ENCODE measurements at regions not wholly inside any gene's neighbourhood (a gene's known extent, or its start where the extent isn't known, plus 50 kb on each side); places are given as distances from the start of the nearest gene placed in this dataset.

DNA sequence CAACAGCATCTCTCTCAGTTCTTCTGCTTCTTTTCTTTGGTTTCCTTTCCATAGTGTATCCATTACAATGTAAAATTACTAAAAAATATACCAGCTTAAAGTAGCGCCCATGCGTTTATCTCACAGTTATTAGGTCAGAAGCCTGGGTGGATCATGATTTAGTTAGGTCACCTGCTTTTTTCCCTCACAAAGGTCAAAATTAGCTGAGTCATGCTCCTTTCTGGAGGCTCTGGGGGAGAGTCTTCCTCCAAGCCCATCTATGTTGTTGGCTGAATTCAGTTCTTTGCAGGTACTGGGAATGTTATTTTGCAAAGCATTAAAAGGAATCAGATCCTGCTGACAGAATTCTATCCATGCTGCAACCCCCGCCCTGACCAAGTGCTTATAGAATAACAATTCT is 101.6 kb upstream of the TMEM132C start:
- TF ChIP-seq, protein P1, sequence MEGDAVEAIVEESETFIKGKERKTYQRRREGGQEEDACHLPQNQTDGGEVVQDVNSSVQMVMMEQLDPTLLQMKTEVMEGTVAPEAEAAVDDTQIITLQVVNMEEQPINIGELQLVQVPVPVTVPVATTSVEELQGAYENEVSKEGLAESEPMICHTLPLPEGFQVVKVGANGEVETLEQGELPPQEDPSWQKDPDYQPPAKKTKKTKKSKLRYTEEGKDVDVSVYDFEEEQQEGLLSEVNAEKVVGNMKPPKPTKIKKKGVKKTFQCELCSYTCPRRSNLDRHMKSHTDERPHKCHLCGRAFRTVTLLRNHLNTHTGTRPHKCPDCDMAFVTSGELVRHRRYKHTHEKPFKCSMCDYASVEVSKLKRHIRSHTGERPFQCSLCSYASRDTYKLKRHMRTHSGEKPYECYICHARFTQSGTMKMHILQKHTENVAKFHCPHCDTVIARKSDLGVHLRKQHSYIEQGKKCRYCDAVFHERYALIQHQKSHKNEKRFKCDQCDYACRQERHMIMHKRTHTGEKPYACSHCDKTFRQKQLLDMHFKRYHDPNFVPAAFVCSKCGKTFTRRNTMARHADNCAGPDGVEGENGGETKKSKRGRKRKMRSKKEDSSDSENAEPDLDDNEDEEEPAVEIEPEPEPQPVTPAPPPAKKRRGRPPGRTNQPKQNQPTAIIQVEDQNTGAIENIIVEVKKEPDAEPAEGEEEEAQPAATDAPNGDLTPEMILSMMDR (IDR thresholded peaks at IDR 0.05; ENCODE audit: insufficient read depth, low read depth, low read length, missing control alignments) = no peak
- no peak for DNase-seq (ENCODE audit: low read depth)
- no peak overlapping the region for H3K4me3 ChIP-seq (ENCODE audit: low read length)

DNA sequence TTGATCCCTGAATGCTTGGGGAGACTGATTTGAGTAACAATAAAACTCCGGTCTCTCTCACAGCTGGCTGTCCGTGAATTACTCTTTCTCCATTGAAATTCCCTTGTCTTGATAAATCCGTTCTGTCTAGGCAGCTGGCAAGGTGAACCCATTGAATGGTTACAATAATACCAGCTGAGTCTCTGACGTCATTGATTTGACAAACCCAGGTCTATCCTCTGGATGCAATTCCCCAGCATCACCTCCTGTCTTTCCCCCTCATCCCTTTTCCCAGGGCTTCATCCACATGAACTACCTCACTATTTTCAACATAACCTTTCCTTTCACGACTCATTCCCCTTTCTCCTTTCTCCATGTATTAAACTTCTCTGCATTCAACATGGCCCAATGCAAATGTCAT is 98.7 kb upstream of the TMEM132C start:
- no peak for DNase-seq (ENCODE audit: low read depth)
- H3K4me3 ChIP-seq (ENCODE audit: low read length) = no peak overlapping the region
- TF ChIP-seq, protein P1 (IDR thresholded peaks at IDR 0.05; ENCODE audit: insufficient read depth, low read depth, low read length, missing control alignments) = no peak

DNA sequence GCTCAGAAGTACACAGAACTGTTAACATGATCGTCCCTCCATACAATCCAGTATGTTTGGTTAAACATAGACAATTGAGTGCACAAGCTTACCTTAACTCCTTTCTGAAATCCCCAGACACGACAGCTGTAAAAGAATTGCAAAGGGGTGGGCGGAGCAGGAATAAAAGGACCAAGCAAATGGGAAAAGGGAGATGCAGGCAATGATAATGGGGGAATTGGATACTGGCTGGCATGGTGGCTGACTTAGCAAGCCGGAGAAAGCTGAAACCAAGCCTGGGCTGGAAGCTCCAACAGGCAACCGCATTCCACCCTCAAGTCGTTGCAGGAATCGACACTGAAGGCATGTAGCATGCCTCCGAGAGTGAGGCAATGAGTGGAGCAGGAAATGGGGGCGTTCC is 96.8 kb upstream of the TMEM132C start:
- DNase-seq (ENCODE audit: low read depth) = no peak
- TF ChIP-seq, protein P1 (IDR thresholded peaks at IDR 0.05; ENCODE audit: insufficient read depth, low read depth, low read length, missing control alignments) = no peak
- no peak overlapping the region for H3K4me3 ChIP-seq (ENCODE audit: low read length)

DNA sequence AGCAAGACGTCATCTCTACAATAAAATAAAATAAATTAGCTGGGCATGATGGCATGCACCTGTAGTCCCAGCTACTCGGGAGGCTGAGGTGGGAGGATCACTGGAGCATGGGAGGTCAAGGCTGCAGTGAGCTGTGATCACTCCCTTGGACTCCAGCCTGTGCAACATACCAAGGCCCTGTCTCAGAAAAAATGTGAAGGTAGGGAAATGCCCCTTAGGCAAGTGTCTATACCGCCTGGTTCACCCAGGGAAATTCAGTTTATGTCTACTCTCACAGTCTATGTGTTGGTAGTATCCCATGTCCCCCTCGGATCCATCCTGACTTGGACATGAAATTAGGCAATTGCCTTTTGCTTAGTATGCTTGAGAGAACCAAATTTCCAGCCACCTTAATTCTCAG is 88.4 kb upstream of the TMEM132C start:
- TF ChIP-seq, protein P1 (IDR thresholded peaks at IDR 0.05; ENCODE audit: insufficient read depth, low read depth, low read length, missing control alignments) = no peak
- DNase-seq (ENCODE audit: low read depth) = peak; percentile 1
- H3K4me3 ChIP-seq (ENCODE audit: low read length) = no peak overlapping the region

DNA sequence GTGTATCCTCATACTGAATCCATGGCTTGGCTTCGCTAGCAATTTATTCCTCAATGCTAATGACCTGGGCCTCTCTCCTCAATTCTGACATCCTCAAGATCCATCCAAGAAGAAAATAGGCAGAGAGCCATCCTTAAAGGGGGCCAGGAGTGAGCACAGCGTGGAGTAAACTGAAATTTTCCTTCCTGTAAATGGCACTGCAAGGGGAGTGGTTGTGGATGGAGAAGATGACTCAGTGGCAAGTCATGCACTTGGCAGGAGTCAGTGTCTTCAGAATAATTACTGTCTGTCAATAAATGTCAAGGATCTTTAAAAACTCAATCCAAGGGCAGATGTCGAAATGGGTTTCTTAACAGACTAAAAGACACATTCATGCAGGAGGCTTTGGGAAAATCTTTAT is 88.0 kb upstream of the TMEM132C start:
- TF ChIP-seq, protein P1 (IDR thresholded peaks at IDR 0.05; ENCODE audit: insufficient read depth, low read depth, low read length, missing control alignments) = no peak
- H3K4me3 ChIP-seq (ENCODE audit: low read length) = no peak overlapping the region
- DNase-seq (ENCODE audit: low read depth) = peak; percentile 39

DNA sequence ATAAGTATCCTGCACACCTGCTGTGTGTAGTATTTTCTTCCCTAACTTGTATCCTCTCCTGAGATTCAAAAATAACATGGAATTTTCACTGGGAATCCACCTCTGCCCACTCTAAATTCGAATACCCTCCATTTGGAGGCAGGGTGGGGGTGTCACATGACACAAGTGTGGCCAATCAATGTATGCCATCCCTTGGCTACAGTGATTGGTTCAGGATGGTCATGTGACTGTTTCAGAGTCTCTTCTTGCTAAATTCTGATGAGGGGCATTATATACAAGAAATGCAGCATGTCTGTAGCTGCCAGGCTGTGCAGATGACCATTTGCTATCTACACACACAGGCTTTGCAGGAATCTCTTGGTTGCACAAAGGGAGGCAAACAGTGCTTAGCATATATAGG is 86.8 kb upstream of the TMEM132C start:
- TF ChIP-seq, protein P1 (IDR thresholded peaks at IDR 0.05; ENCODE audit: insufficient read depth, low read depth, low read length, missing control alignments) = no peak
- DNase-seq (ENCODE audit: low read depth) = no peak
- H3K4me3 ChIP-seq (ENCODE audit: low read length) = no peak overlapping the region

DNA sequence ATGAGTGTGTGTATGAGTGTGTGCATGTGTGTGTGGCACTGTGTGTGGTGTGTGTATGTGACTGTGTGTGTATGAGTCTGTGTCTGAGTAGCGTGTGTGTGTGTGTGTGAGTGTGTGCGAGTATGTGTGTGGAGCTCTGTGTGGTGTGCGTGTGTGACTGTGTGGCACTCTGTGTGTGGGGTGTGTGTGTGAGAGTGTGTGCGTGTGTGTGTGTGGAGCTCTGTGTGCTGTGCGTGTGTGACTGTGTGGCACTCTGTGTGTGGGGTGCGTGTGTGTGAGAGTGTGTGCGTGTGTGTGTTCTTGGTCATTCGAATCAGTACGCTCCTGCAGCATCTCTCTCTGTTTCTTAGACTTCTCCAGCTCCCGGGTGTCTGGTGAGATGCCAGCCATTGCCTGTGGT is 76.9 kb upstream of the TMEM132C start:
- TF ChIP-seq, protein P1 (IDR thresholded peaks at IDR 0.05; ENCODE audit: insufficient read depth, low read depth, low read length, missing control alignments) = no peak

More for the DNA sequence above, 76.9 kb upstream of the TMEM132C start:
- H3K4me3 ChIP-seq (ENCODE audit: low read length) = no peak overlapping the region
- DNase-seq (ENCODE audit: low read depth) = no peak

Measured in epithelial cell of esophagus (primary cell).